A549 (cell line): ENCODE measurements at regions not wholly inside any gene's neighbourhood (a gene's known extent, or its start where the extent isn't known, plus 50 kb on each side); places are given as distances from the start of the nearest gene placed in this dataset.

Experiments
- ATAC-seq, 2 experiments: fragments of 200-7000 bp in 1 of 2; fragments of >200 bp in 1 of 2; cut with Nextera tagmentation in 1 of 2; cut with Tn5 transposase in 1 of 2; 3 replicates each; pipeline versions ENCODE4 v1.8.0 to v1.9.1; 2018 to 2020; ENCODE audit warnings: mild to moderate bottlenecking in 1 of 2, moderate library complexity in 1 of 2
- CTCF ChIA-PET: fragments of 300-600 bp; sonication (Branson Sonifier 250); formaldehyde crosslinking; extraction: SDS; loops from one replicate; lab custom pipeline; 2021; ENCODE audit warnings: antibody characterized with exemption, inconsistent platforms; lab: Yijun Ruan, JAX
- POLR2A ChIA-PET: fragments of 350-600 bp; formaldehyde crosslinking; extraction: SDS; loops from one replicate; lab custom pipeline; 2021; ENCODE audit warnings: antibody characterized with exemption, inconsistent platforms; lab: Yijun Ruan, JAX
- DNase-seq, 2 experiments: peaks; one replicate each; pipeline versions ENCODE4 v3.0.0 to v3.0.0-alpha.2; 2011 to 2016; ENCODE audit warnings: low read depth in 1 of 2, low spot score in 1 of 2
- FAIRE-seq: peaks from 2 replicates; lab custom pipeline; 2011; peaks lifted over from hg19 to GRCh38; lab: Jason Lieb, UNC
- H3K27ac ChIP-seq, 2 experiments: fragments of >200 bp; sonication (Bioruptor Twin); formaldehyde crosslinking; 3 replicates each; pipeline ENCODE4 v1.5.1; 2016 to 2017
- H3K4me1 ChIP-seq: fragments of >200 bp; sonication (Bioruptor Twin); formaldehyde crosslinking; 3 replicates; pipeline ENCODE4 v1.6.1; 2016
- H3K4me2 ChIP-seq: fragments of >200 bp; sonication (Bioruptor Twin); formaldehyde crosslinking; 3 replicates; pipeline ENCODE4 v1.6.1; 2016
- H3K4me3 ChIP-seq: fragments of >200 bp; sonication (Bioruptor Twin); formaldehyde crosslinking; 3 replicates; pipeline ENCODE4 v1.5.1; 2016
- H3K9me3 ChIP-seq: fragments of >200 bp; sonication (Bioruptor Twin); formaldehyde crosslinking; 3 replicates; pipeline ENCODE4 v1.6.1; 2016
- CBX2 ChIP-seq: fragments of 200-600 bp; sonication (generic); IDR thresholded peaks from 2 replicates; pipeline ENCODE4 v1.6.1; 2016; ENCODE audit warnings: low read depth, mild to moderate bottlenecking, borderline replicate concordance
- CBX8 ChIP-seq: fragments of 200-600 bp; sonication (generic); IDR thresholded peaks from 2 replicates; pipeline ENCODE4 v1.6.1; 2016
- EHF ChIP-seq: fragments of 250-450 bp; sonication (Bioruptor Pico); IDR thresholded peaks from 2 replicates; pipeline ENCODE4 v1.5.0; 2020; ENCODE audit warnings: mild to moderate bottlenecking
- EP300 ChIP-seq, 2 experiments: fragments of >200 bp; sonication (Bioruptor Twin); formaldehyde crosslinking; IDR thresholded peaks; 2 replicates in 1 of 2; 3 replicates in 1 of 2; pipeline ENCODE4 v1.6.1; 2016 to 2017
- ESRRA ChIP-seq: fragments of 150-350 bp; IDR thresholded peaks from 2 replicates; pipeline ENCODE4 v1.6.1; 2014; ENCODE audit warnings: mild to moderate bottlenecking, low read length, borderline replicate concordance
- GATA3 ChIP-seq: IDR thresholded peaks from 2 replicates; pipeline ENCODE4 v1.6.1; 2012; ENCODE audit warnings: borderline replicate concordance
- HDAC2 ChIP-seq: fragments of 200-600 bp; sonication (generic); IDR thresholded peaks from 2 replicates; pipeline ENCODE4 v1.6.1; 2016
- HOXA7 ChIP-seq: fragments of 250-450 bp; sonication (Bioruptor Pico); IDR thresholded peaks from 2 replicates; pipeline ENCODE4 v1.5.0; 2020; ENCODE audit warnings: mild to moderate bottlenecking, moderate library complexity
- JUNB ChIP-seq: fragments of >200 bp; sonication (Bioruptor Twin); formaldehyde crosslinking; IDR thresholded peaks from 2 replicates; pipeline ENCODE4 v1.6.1; 2016
- KDM5A ChIP-seq: fragments of 200-600 bp; sonication (generic); IDR thresholded peaks from 2 replicates; pipeline ENCODE4 v1.6.1; 2016; ENCODE audit warnings: antibody characterized with exemption, mild to moderate bottlenecking
- MAFK ChIP-seq: fragments of 450-650 bp; IDR thresholded peaks from 2 replicates; pipeline ENCODE4 v1.6.1; 2014; ENCODE audit not compliant: partially characterized antibody
- MYC ChIP-seq: IDR thresholded peaks from 2 replicates; pipeline ENCODE4 v1.6.1; 2012; ENCODE audit warnings: mild to moderate bottlenecking, inconsistent platforms, low read length, improper control_type of control experiment, borderline replicate concordance
- NPAS2 ChIP-seq: fragments of 250-450 bp; sonication (Bioruptor Pico); IDR thresholded peaks from 2 replicates; pipeline ENCODE4 v1.8.0; 2022; ENCODE audit warnings: mild to moderate bottlenecking, moderate library complexity, borderline replicate concordance
- PHF8 ChIP-seq: fragments of 200-600 bp; sonication (generic); IDR thresholded peaks from 2 replicates; pipeline ENCODE4 v1.6.1; 2016; ENCODE audit warnings: low read depth, mild to moderate bottlenecking, antibody characterized with exemption, moderate library complexity, borderline replicate concordance
- POLR2AphosphoS2 ChIP-seq: conservative IDR thresholded peaks from 2 replicates; pipeline ENCODE4 v1.6.1; 2012; ENCODE audit warnings: low read length, improper control_type of control experiment, inconsistent platforms
- RAD21 ChIP-seq, 2 experiments: fragments of >200 bp in 1 of 2; sonication (Bioruptor Twin) in 1 of 2; formaldehyde crosslinking in 1 of 2; IDR thresholded peaks in 1 of 2; conservative IDR thresholded peaks in 1 of 2; 2 replicates in 1 of 2; 3 replicates in 1 of 2; pipeline ENCODE4 v1.6.1; 2012 to 2018; ENCODE audit warnings: inconsistent platforms in 1 of 2
- RARB ChIP-seq: fragments of 250-450 bp; sonication (Bioruptor Pico); IDR thresholded peaks from 2 replicates; pipeline ENCODE4 v1.8.0; 2021; ENCODE audit warnings: mild to moderate bottlenecking, moderate library complexity
- RCOR1 ChIP-seq: fragments of 150-350 bp; IDR thresholded peaks from 2 replicates; pipeline ENCODE4 v1.6.1; 2014; ENCODE audit warnings: antibody characterized with exemption, low read length, low read depth
- SMC3 ChIP-seq: fragments of >200 bp; sonication (Bioruptor Twin); formaldehyde crosslinking; IDR thresholded peaks from 3 replicates; pipeline ENCODE4 v1.6.1; 2018; ENCODE audit warnings: inconsistent platforms
- whole genome bisulfite sequencing: methylation state at CpG from one replicate; pipeline ENCODE4 v1.1.6; 2017; ENCODE audit errors: missing lambda C conversion rate; 5-methylcytosine and 5-hydroxymethylcytosine counted together
- TF ChIP-seq, protein P1 (sequence below): IDR thresholded peaks from 2 replicates; pipeline ENCODE4 v1.6.1; 2012
- TF ChIP-seq, protein P2 (sequence below): fragments of >200 bp; sonication (Bioruptor Twin); formaldehyde crosslinking; IDR thresholded peaks from 3 replicates; pipeline ENCODE4 v1.5.1; 2016
- TF ChIP-seq, protein P3 (sequence below): fragments of 150-350 bp; IDR thresholded peaks from 2 replicates; pipeline ENCODE4 v1.6.1; 2014; ENCODE audit warnings: low read depth, mild to moderate bottlenecking, low read length

DNA sequence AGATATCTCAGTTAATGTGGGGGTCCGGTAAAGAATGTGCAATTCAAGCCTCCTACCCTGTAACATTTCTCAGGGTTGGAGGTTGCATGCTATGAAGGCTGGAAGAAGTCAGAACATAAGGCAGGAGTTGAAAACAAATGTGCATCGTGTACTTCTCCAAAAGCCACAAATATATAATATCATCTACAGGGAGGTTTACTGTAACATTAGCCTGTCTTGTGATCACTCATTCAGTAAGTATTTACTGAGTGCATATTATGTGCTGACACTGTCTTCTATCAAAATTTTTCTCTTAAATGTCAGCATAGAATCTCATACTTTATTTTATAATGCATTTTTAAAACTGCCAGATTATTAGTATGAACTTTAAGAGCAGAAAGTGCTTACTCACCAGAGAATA is 105.6 kb upstream of the ZNF366 start:
- Histone ChIP-seq H3K27ac (no peak overlapping the region), H3K4me1 (0 out of 3 replicates have a peak, but pooled peaks cover 9% of the 10 kb centered on the region), H3K4me2 (no peak overlapping the region), H3K4me3 (no peak overlapping the region), H3K9me3 (no peaks in the 10 kb centered on the region)
- WGBS: 84% methylated on average over 2 of the region's 2 CpGs
- ChIA-PET POLR2A (no interaction called here), CTCF (interaction anchor here (1.2 to 4.5 kb wide), 3 partner anchors 122 to 230 kb away, joined by 3 to 60 read pairs (median 4); no protein-coding TSS in a partner anchor)
- no peak for TF ChIP-seq MYC
- no peak for DNase-seq
- ATAC-seq: no peak
- FAIRE-seq: peak; percentile 61

DNA sequence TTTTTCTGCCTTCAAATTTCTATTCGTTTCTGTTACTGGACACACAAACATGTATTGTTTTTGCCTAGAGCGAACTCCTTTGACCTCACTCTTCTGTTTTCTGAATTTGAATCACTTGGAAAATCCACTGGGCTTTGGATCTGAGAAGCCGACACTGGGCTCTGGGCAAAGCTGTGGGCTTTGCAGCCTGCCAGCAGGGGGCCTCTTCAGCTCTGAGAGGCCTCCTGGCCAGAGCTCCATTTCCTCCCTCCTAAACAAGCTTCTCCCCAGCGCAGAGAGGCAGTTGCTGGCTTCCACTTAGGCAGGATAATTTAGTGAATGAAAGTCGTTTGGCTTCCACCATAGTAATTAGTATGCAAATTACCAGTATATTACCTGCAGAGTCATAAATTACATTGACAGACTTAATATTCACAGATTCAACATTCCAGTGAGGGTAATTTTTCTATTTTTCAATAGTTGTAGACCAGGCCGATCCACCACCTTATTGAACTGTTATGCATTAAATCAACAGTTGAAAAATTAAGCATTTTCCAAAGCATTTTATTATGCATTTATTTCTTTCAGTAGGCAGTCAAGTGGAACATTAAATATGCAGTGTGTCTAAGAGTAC is 104.0 kb upstream of the ZNF366 start:
- DNase-seq (peak; percentile 74 to 78), FAIRE-seq (peak; percentile 7), ATAC-seq (peak; percentile 99 to 100)
- 0 out of 6 replicates have a peak overlapping the region, but pooled peaks of 1 of the 2 experiments have one; percentile 24 for H3K27ac ChIP-seq
- CTCF ChIA-PET: interaction anchor here (0.7 to 4.5 kb wide), 35 partner anchors 9 to 295 kb away, joined by 3 to 60 read pairs (median 4); no protein-coding TSS in a partner anchor
- no peak overlapping the region for H3K4me3 ChIP-seq
- WGBS: 23% methylated on average over 6 of the region's 6 CpGs
- TF ChIP-seq RAD21 (conservative IDR thresholded peaks at IDR 0.05 in 1 of 2, IDR thresholded peaks at IDR 0.05 in 1 of 2) (peak; percentile 81 to 83), NPAS2 (no peak), HDAC2 (no peak), SMC3 (peak; percentile 91), PHF8 (no peak), CBX8 (no peak), EHF (CRISPR knock-in tag) (no peak)
- TF ChIP-seq, protein P1, sequence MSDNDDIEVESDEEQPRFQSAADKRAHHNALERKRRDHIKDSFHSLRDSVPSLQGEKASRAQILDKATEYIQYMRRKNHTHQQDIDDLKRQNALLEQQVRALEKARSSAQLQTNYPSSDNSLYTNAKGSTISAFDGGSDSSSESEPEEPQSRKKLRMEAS: peak; percentile 29; the same call in 1 of the 2 replicates
- TF ChIP-seq, protein P2, sequence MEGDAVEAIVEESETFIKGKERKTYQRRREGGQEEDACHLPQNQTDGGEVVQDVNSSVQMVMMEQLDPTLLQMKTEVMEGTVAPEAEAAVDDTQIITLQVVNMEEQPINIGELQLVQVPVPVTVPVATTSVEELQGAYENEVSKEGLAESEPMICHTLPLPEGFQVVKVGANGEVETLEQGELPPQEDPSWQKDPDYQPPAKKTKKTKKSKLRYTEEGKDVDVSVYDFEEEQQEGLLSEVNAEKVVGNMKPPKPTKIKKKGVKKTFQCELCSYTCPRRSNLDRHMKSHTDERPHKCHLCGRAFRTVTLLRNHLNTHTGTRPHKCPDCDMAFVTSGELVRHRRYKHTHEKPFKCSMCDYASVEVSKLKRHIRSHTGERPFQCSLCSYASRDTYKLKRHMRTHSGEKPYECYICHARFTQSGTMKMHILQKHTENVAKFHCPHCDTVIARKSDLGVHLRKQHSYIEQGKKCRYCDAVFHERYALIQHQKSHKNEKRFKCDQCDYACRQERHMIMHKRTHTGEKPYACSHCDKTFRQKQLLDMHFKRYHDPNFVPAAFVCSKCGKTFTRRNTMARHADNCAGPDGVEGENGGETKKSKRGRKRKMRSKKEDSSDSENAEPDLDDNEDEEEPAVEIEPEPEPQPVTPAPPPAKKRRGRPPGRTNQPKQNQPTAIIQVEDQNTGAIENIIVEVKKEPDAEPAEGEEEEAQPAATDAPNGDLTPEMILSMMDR: peak; percentile 80
- peak overlapping the region; percentile 43; the same call in 1 of the 3 replicates for H3K4me2 ChIP-seq
- 0 out of 3 replicates have a peak, but pooled peaks cover 9% of the 10 kb centered on the region for H3K4me1 ChIP-seq
- POLR2A ChIA-PET: interaction anchor here (0.7 to 1.6 kb wide), 2 partner anchors 206 to 238 kb away, joined by 4 to 21 read pairs; partner anchors contain the start of gene TNPO1
- no peaks in the 10 kb centered on the region for H3K9me3 ChIP-seq

DNA sequence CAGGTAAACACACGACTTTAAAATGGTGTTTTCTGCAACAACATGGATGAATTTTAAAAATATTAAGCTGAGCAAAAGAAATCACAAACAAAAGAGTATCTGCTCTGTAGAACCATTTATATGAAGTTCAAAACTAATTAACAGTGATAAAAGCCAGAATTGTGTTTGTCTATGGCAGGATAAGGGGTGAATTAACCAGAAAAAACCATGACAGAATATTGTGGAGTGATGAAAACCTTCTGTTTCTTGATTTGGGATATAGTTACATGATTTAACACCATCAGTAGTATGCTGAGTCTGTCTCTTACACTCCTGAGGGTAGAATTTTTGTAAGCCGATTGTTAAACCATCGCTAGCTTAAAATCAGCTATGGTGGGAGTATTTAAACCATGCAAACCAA is 101.7 kb upstream of the ZNF366 start:
- Histone ChIP-seq H3K4me2 (no peak overlapping the region), H3K9me3 (no peaks in the 10 kb centered on the region), H3K27ac (no peak overlapping the region), H3K4me1 (0 out of 3 replicates have a peak, but pooled peaks cover 9% of the 10 kb centered on the region), H3K4me3 (no peak overlapping the region)
- WGBS: 71% methylated on average over 3 of the region's 3 CpGs
- ChIA-PET POLR2A (no interaction called here), CTCF (interaction anchor here (1.5 to 4.5 kb wide), 4 partner anchors 9 to 243 kb away, joined by 4 to 60 read pairs (median 14); no protein-coding TSS in a partner anchor)
- DNase-seq (no peak), FAIRE-seq (no peak), ATAC-seq (no peak)
- TF ChIP-seq EP300 (IDR thresholded peaks at IDR 0.05): no peak
- no peak for TF ChIP-seq JUNB
- no peak for TF ChIP-seq HOXA7 (CRISPR knock-in tag)
- no peak for TF ChIP-seq GATA3
- no peak for TF ChIP-seq SMC3
- TF ChIP-seq MYC: no peak
- TF ChIP-seq POLR2AphosphoS2: no peak
- no peak for TF ChIP-seq RARB (CRISPR knock-in tag)
- TF ChIP-seq MAFK: no peak

DNA sequence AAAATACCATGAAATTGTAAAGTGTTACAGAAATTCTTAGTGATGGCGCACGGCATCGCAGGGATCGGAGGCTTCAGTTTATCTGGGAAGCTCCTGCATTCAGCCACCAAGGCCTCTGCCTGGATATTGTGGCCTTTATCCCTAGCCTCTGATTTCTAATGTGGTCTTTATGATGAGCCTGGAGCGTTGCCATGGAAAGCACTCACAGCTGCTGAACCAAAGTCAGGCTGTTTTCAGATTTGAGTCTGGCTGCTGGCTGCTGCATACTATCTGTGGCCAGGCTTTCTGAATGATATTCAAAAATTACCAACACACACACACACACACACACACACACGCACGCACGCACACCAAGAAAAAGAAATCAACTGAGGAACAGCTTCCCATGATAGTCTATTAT is 101.1 kb upstream of the ZNF366 start:
- no peaks in the 10 kb centered on the region for H3K9me3 ChIP-seq
- CTCF ChIA-PET: interaction anchor here (1.8 to 2.7 kb wide), 2 partner anchors 210 to 242 kb away, joined by 5 to 12 read pairs; no protein-coding TSS in a partner anchor
- no peak overlapping the region for H3K4me3 ChIP-seq
- 95% methylated on average over 8 of the region's 8 CpGs for WGBS
- 0 out of 3 replicates have a peak, but pooled peaks cover 9% of the 10 kb centered on the region for H3K4me1 ChIP-seq
- TF ChIP-seq SMC3: no peak
- no peak for TF ChIP-seq ESRRA
- TF ChIP-seq NPAS2: no peak
- no peak for TF ChIP-seq JUNB
- TF ChIP-seq RCOR1: no peak
- no peak for TF ChIP-seq HDAC2
- TF ChIP-seq, protein P3, sequence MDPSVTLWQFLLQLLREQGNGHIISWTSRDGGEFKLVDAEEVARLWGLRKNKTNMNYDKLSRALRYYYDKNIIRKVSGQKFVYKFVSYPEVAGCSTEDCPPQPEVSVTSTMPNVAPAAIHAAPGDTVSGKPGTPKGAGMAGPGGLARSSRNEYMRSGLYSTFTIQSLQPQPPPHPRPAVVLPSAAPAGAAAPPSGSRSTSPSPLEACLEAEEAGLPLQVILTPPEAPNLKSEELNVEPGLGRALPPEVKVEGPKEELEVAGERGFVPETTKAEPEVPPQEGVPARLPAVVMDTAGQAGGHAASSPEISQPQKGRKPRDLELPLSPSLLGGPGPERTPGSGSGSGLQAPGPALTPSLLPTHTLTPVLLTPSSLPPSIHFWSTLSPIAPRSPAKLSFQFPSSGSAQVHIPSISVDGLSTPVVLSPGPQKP: no peak
- TF ChIP-seq KDM5A: no peak
- no peak for TF ChIP-seq CBX2
- TF ChIP-seq PHF8: no peak
- no peak for TF ChIP-seq GATA3
- no peak for DNase-seq
- no peak for ATAC-seq
- H3K4me2 ChIP-seq: no peak overlapping the region
- POLR2A ChIA-PET: no interaction called here
- no peak for FAIRE-seq
- peak overlapping the region in 1 of 2 experiments; percentile 28; a peak in 2 of 6 replicates for H3K27ac ChIP-seq
